Upper lobe of left lung (tissue), 4 donors: ENCODE measurements at regions not wholly inside any gene's neighbourhood (a gene's known extent, or its start where the extent isn't known, plus 50 kb on each side); places are given as distances from the start of the nearest gene placed in this dataset.

Source experiments
- EP300 ChIP-seq, 4 donors: sonication (generic); formaldehyde crosslinking; IDR thresholded peaks; one replicate each; pipeline ENCODE4 v1.5.1; 2017; ENCODE audit warnings: antibody characterized with exemption in 4 of 4, control low read depth in 2 of 4
- POLR2A ChIP-seq, 4 donors: fragments of 450-650 bp; IDR thresholded peaks; one replicate each; pipeline ENCODE4 v1.5.1; 2016 to 2017; ENCODE audit warnings: antibody characterized with exemption in 4 of 4, mild to moderate bottlenecking in 2 of 4
- POLR2AphosphoS5 ChIP-seq, 2 donors: sonication (generic); formaldehyde crosslinking; IDR thresholded peaks; one replicate each; pipeline ENCODE4 v1.5.1; 2017; ENCODE audit warnings: antibody characterized with exemption in 2 of 2
- TF ChIP-seq, protein P1 (sequence below), 6 experiments: fragments of 450-650 bp in 4 of 6; fragments of 200-600 bp in 2 of 6; sonication (generic) in 2 of 6; IDR thresholded peaks; one replicate each; pipeline ENCODE4 v1.5.1; 2016 to 2019; ENCODE audit warnings: antibody characterized with exemption in 6 of 6

DNA sequence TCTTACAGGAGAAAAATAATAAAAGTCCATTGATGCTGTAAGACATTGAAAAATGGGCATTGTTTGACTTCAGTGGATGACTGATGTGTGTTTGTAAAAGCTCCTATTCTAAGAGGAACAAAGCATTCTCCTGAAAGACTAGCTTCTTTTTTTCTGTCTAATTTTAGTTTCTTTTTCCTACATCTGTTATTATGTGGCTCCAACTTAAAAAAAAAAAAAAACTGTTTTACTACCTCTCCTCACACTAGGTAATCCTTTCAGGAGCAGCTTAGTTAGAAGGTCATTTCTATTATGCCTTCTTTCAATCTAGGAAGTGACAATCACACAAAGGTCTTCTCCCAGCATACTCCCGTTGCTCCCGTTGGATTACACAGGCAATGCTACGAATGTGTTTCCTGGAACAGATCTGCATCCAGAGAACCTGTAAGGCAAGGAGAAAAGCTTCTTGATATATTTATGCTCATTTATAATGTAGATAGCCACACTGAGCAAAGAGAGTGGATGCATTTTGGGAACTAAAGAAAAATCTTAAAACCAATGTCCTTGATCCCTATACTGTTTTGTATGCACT lies 595.1 kb upstream of the CCDC179 start:
- TF ChIP-seq, protein P1, sequence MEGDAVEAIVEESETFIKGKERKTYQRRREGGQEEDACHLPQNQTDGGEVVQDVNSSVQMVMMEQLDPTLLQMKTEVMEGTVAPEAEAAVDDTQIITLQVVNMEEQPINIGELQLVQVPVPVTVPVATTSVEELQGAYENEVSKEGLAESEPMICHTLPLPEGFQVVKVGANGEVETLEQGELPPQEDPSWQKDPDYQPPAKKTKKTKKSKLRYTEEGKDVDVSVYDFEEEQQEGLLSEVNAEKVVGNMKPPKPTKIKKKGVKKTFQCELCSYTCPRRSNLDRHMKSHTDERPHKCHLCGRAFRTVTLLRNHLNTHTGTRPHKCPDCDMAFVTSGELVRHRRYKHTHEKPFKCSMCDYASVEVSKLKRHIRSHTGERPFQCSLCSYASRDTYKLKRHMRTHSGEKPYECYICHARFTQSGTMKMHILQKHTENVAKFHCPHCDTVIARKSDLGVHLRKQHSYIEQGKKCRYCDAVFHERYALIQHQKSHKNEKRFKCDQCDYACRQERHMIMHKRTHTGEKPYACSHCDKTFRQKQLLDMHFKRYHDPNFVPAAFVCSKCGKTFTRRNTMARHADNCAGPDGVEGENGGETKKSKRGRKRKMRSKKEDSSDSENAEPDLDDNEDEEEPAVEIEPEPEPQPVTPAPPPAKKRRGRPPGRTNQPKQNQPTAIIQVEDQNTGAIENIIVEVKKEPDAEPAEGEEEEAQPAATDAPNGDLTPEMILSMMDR (IDR thresholded peaks at IDR 0.05) = no peak
- no peak for TF ChIP-seq EP300 (IDR thresholded peaks at IDR 0.05)
- TF ChIP-seq POLR2AphosphoS5 (IDR thresholded peaks at IDR 0.05) = no peak
- TF ChIP-seq POLR2A (IDR thresholded peaks at IDR 0.05) = no peak
